GM12873 (cell line): ENCODE measurements at regions not wholly inside any gene's neighbourhood (a gene's known extent, or its start where the extent isn't known, plus 50 kb on each side); places are given as distances from the start of the nearest gene placed in this dataset.

Experiments used
- CTCF ChIP-seq: IDR thresholded peaks from 2 replicates; pipeline ENCODE4 v1.5.1; 2012; ENCODE audit warnings: low read depth, mild to moderate bottlenecking, moderate library complexity, low read length, control low read depth; ENCODE audit not compliant: insufficient read depth; ENCODE audit errors: missing control alignments

- TF ChIP-seq CTCF: no peak
Observed at GRCh38 chr11:106152013-106152412, 74.6 kb downstream of the AASDHPPT start.

GRCh38 chr11:106152824-106153223 is 75.4 kb downstream of the AASDHPPT start:
- TF ChIP-seq CTCF: no peak

DNA sequence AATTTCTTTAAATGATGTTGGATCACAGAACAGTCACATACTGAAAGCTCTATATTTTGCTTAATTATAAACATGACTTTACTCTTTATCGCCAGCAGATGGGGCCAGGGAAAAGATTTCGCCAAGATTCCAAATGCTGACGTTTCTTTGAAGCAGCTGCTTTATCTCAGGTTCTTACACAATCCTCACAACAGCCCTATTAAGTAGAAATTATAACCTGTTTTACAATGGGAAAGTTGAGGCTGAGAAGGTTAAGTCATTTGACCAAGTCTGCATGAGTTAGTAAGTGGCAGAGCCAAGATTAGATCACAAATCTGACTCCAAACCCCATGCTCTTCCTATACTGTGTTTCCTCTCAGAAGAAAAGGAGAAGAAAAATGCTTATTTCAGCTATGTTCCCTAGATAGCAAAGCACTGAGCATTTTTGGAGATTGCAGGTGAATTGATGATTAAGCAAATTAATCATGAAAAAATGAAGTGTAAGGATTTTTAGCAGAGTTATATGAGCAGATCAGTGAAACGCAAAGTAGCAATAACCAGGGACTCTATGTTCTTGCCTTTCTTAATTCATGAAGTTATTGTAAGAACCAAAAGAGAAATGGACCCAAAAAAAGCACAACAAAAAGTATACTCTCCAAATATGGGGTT is 79.0 kb downstream of the AASDHPPT start:
- TF ChIP-seq CTCF: peak; percentile 39

DNA sequence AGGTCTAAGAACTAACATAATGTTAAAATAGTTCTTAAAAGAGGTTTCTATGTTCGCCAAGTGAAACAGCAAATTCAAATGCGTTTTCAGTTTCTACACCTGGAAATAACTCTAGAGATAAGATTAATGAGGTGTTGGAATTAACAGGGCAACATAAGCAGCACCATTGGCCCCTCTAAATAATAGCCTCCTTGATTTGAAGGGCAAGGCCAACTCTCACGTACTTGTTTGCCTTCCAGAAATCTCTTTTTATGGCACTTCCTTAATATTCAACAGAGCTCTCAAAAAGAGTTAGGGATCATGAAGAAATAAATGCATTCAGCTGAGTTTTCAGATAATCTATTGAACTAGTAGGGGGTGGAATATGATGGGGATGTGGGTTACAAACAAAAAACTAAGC is 80.9 kb downstream of the AASDHPPT start:
- no peak for TF ChIP-seq CTCF

DNA sequence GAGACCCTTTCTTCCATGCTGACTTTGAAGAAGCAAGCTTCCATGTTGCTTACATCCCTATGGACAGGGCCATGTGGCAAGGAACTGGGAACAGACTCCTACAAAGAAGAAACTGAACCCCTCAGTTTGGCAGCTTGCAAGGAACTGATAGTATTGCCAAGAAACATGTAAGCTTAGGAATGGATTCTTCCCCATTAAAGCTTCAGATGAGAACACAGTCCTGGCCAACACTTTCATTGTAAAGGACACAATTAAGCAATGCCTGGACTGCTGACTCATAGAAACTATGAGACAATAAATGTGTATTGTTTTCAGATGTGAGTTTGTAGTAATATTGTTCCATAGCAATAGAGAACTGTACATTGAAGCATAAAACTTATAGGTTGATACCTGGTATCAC is 82.4 kb downstream of the AASDHPPT start:
- TF ChIP-seq CTCF: no peak

DNA sequence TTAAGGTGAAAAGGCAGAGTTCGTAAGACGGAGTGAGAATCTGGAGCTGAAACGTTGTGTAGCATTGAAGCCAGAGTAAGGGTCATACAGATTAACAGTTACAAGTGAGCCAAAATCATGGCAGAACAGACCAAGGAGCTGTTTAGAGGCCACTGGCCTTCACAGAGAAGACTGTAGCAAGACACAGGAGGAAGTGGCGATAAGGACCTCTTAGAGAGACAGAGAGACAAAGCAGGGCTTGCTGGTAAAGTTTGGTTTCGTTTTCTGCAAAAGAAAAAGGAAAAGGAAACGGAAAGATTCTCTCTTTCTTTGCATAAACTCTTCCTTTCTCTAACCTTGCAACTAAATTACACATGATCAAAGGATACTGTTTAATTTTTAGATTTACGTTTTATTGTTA is 83.0 kb downstream of the AASDHPPT start:
- no peak for TF ChIP-seq CTCF

- TF ChIP-seq CTCF: no peak
Observed at GRCh38 chr11:106161775-106162634, 84.5 kb downstream of the AASDHPPT start.
